ENCODE measurements at regions not wholly inside any gene's neighbourhood (a gene's known extent, or its start where the extent isn't known, plus 50 kb on each side); places are given as distances from the start of the nearest gene placed in this dataset.

- Histone ChIP-seq H3K36me3 (no peaks in the 10 kb centered on the region), H3K9me3 (no peaks in the 10 kb centered on the region), H3K27me3 (no peaks in the 10 kb centered on the region), H3K4me3 (ENCODE audit: low read depth, low read length) (no peak overlapping the region), H3K4me1 (peaks cover 40% of the 10 kb centered on the region)
- no peak for TF ChIP-seq CTCF (IDR thresholded peaks at IDR 0.05; ENCODE audit: low read depth, low read length)
- DNase-seq, result no peak
These were observed 140.6 kb downstream of the ETNK1 start for GRCh38 chr12:22765421-22766130.

GRCh38 chr12:22766911-22767420 is 142.0 kb downstream of the ETNK1 start:
- Histone ChIP-seq H3K36me3 (no peaks in the 10 kb centered on the region), H3K4me1 (peaks cover 40% of the 10 kb centered on the region), H3K9me3 (no peaks in the 10 kb centered on the region), H3K4me3 (ENCODE audit: low read depth, low read length) (no peak overlapping the region), H3K27me3 (no peaks in the 10 kb centered on the region)
- no peak for TF ChIP-seq CTCF (IDR thresholded peaks at IDR 0.05; ENCODE audit: low read depth, low read length)
- DNase-seq, result no peak

GRCh38 chr12:22781339-22781738 is 156.4 kb downstream of the ETNK1 start:
- no peaks in the 10 kb centered on the region for H3K27me3 ChIP-seq
- H3K36me3 ChIP-seq, result no peaks in the 10 kb centered on the region
- no peaks in the 10 kb centered on the region for H3K4me1 ChIP-seq
- DNase-seq, result no peak
- peak; percentile 23 for TF ChIP-seq CTCF (IDR thresholded peaks at IDR 0.05; ENCODE audit: low read depth, low read length)
- H3K9me3 ChIP-seq, result no peaks in the 10 kb centered on the region
- no peak overlapping the region for H3K4me3 ChIP-seq (ENCODE audit: low read depth, low read length)

GRCh38 chr12:22787557-22787956 is 162.6 kb downstream of the ETNK1 start:
- H3K9me3 ChIP-seq, result no peaks in the 10 kb centered on the region
- no peaks in the 10 kb centered on the region for H3K36me3 ChIP-seq
- H3K27me3 ChIP-seq, result no peaks in the 10 kb centered on the region
- no peak for DNase-seq
- no peak overlapping the region for H3K4me3 ChIP-seq (ENCODE audit: low read depth, low read length)
- no peaks in the 10 kb centered on the region; the same call in 1 of the 2 replicates for H3K4me1 ChIP-seq
- TF ChIP-seq CTCF (IDR thresholded peaks at IDR 0.05; ENCODE audit: low read depth, low read length), result no peak

GRCh38 chr12:22788913-22789312 is 163.9 kb downstream of the ETNK1 start:
- H3K9me3 ChIP-seq, result no peaks in the 10 kb centered on the region
- H3K27me3 ChIP-seq, result no peaks in the 10 kb centered on the region
- H3K4me1 ChIP-seq, result no peaks in the 10 kb centered on the region; the same call in 1 of the 2 replicates
- H3K4me3 ChIP-seq (ENCODE audit: low read depth, low read length), result no peak overlapping the region
- no peak for DNase-seq
- H3K36me3 ChIP-seq, result no peaks in the 10 kb centered on the region
- no peak for TF ChIP-seq CTCF (IDR thresholded peaks at IDR 0.05; ENCODE audit: low read depth, low read length)

- DNase-seq, result no peak
- H3K36me3 ChIP-seq, result no peaks in the 10 kb centered on the region
These were observed 167.2 kb downstream of the ETNK1 start for GRCh38 chr12:22792138-22792537.

More at GRCh38 chr12:22792138-22792537, 167.2 kb downstream of the ETNK1 start:
- Histone ChIP-seq H3K4me1 (no peaks in the 10 kb centered on the region; the same call in 1 of the 2 replicates), H3K9me3 (no peaks in the 10 kb centered on the region), H3K4me3 (ENCODE audit: low read depth, low read length) (no peak overlapping the region), H3K27me3 (no peaks in the 10 kb centered on the region)
- no peak for TF ChIP-seq CTCF (IDR thresholded peaks at IDR 0.05; ENCODE audit: low read depth, low read length)
